ENCODE measurements at regions not wholly inside any gene's neighbourhood (a gene's known extent, or its start where the extent isn't known, plus 50 kb on each side); places are given as distances from the start of the nearest gene placed in this dataset.

DNA sequence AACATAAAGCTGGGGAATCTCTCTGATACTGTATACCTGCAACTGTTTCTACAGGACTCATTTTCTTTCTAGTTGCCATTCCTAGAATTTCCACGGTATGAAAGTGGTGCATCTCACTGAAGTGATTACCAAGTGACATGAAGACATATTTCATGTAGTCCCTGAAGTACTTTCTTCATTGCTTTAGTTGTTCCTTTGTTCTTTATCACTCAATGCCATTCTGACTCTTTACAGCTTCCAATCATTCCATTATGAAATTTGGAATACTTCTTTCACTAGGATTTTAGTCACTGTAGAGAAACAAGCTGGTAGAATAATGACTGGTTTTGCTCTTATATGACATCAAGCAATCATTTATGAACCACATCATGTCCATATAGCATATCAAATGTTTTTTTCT, 645.1 kb downstream of the CDH18 start:
- Histone ChIP-seq H3K27ac (no peak overlapping the region), H3K27me3 (no peaks in the 10 kb centered on the region), H2AFZ (no peak overlapping the region), H3K36me3 (replicated peaks; ENCODE audit: insufficient read depth, low read depth) (no peaks in the 10 kb centered on the region), H3K4me1 (ENCODE audit: insufficient read depth) (no peaks in the 10 kb centered on the region), H4K20me1 (ENCODE audit: insufficient read depth, poor library complexity, severe bottlenecking) (no peaks in the 10 kb centered on the region), H3K4me2 (no peak overlapping the region), H3K79me2 (no peaks in the 10 kb centered on the region), H3K9me2 (replicated peaks; ENCODE audit: insufficient read depth) (no peaks in the 10 kb centered on the region), H3K4me3 (no peak overlapping the region), H3K9me3 (ENCODE audit: low read depth) (no peaks in the 10 kb centered on the region)
- 81% methylated on average over 1 of the region's 1 CpG for WGBS (ENCODE audit: low lambda C conversion rate, missing lambda C conversion rate)
- no peak for DNase-seq (ENCODE audit: low spot score)
- TF ChIP-seq EZH2phosphoT487 (IDR thresholded peaks at IDR 0.05; ENCODE audit: low read depth, severe bottlenecking, unreplicated experiment): no peak
- no peak for TF ChIP-seq EZH2 (IDR thresholded peaks at IDR 0.05; ENCODE audit: borderline replicate concordance)
- TF ChIP-seq, protein P1, sequence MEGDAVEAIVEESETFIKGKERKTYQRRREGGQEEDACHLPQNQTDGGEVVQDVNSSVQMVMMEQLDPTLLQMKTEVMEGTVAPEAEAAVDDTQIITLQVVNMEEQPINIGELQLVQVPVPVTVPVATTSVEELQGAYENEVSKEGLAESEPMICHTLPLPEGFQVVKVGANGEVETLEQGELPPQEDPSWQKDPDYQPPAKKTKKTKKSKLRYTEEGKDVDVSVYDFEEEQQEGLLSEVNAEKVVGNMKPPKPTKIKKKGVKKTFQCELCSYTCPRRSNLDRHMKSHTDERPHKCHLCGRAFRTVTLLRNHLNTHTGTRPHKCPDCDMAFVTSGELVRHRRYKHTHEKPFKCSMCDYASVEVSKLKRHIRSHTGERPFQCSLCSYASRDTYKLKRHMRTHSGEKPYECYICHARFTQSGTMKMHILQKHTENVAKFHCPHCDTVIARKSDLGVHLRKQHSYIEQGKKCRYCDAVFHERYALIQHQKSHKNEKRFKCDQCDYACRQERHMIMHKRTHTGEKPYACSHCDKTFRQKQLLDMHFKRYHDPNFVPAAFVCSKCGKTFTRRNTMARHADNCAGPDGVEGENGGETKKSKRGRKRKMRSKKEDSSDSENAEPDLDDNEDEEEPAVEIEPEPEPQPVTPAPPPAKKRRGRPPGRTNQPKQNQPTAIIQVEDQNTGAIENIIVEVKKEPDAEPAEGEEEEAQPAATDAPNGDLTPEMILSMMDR (IDR thresholded peaks at IDR 0.05; ENCODE audit: poor library complexity): no peak

DNA sequence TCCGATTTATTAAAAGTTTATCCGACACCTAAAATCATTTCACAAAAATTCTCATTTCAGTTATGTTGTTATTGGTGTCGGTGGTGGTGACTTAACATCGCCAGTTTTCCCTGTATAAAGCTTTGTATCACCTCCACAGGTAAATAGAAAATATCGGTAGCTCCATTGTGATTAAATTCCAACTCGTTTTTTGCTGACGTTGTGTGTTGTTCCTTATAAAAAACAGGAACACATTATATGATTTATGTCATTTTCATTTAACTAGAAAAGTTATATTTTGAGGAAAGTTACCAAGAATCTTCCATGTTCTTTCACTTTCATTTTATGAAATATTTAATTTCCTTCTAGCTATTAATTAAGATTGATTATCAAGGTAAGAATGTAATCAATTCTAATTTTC, 635.9 kb downstream of the CDH18 start:
- Histone ChIP-seq H3K4me1 (ENCODE audit: insufficient read depth) (no peaks in the 10 kb centered on the region), H4K20me1 (ENCODE audit: insufficient read depth, poor library complexity, severe bottlenecking) (no peaks in the 10 kb centered on the region), H3K9me2 (replicated peaks; ENCODE audit: insufficient read depth) (no peaks in the 10 kb centered on the region), H3K4me2 (no peak overlapping the region), H3K79me2 (no peaks in the 10 kb centered on the region), H3K27me3 (no peaks in the 10 kb centered on the region), H3K27ac (no peak overlapping the region), H3K4me3 (no peak overlapping the region), H3K36me3 (replicated peaks; ENCODE audit: insufficient read depth, low read depth) (no peaks in the 10 kb centered on the region), H3K9me3 (ENCODE audit: low read depth) (no peaks in the 10 kb centered on the region), H2AFZ (no peak overlapping the region)
- TF ChIP-seq, protein P1 (IDR thresholded peaks at IDR 0.05; ENCODE audit: poor library complexity): no peak
- TF ChIP-seq EZH2phosphoT487 (IDR thresholded peaks at IDR 0.05; ENCODE audit: low read depth, severe bottlenecking, unreplicated experiment) (no peak), EZH2 (IDR thresholded peaks at IDR 0.05; ENCODE audit: borderline replicate concordance) (no peak)
- no peak for DNase-seq (ENCODE audit: low spot score)
- WGBS (ENCODE audit: low lambda C conversion rate, missing lambda C conversion rate): 92% methylated on average over 7 of the region's 7 CpGs

DNA sequence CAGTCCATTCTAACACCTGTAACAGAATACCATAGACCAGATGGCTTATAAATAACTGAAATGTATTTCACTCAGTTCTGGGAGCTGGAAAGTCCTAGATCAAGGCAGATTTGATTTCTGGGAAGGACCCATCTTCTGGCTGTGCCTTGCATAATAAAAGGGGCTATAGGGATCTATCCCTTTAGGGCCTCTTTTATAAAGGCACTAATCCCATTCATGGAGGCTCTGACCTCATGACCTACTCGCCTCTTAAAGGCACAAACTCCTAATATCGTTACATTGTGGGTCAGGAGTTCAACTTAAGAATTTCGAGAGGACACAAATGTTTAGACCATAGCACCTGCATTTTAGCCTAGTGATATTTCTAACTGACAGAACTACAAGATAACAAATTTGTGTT, 619.0 kb downstream of the CDH18 start:
- Histone ChIP-seq H3K27ac (no peak overlapping the region), H4K20me1 (ENCODE audit: insufficient read depth, poor library complexity, severe bottlenecking) (no peaks in the 10 kb centered on the region), H3K4me2 (no peak overlapping the region), H3K4me3 (no peak overlapping the region), H2AFZ (no peak overlapping the region), H3K9me3 (ENCODE audit: low read depth) (no peaks in the 10 kb centered on the region), H3K27me3 (no peaks in the 10 kb centered on the region), H3K4me1 (ENCODE audit: insufficient read depth) (no peaks in the 10 kb centered on the region), H3K36me3 (replicated peaks; ENCODE audit: insufficient read depth, low read depth) (no peaks in the 10 kb centered on the region), H3K79me2 (no peaks in the 10 kb centered on the region), H3K9me2 (replicated peaks; ENCODE audit: insufficient read depth) (no peaks in the 10 kb centered on the region)
- 80% methylated on average over 3 of the region's 3 CpGs for WGBS (ENCODE audit: low lambda C conversion rate, missing lambda C conversion rate)
- no peak for TF ChIP-seq EZH2 (IDR thresholded peaks at IDR 0.05; ENCODE audit: borderline replicate concordance)
- TF ChIP-seq, protein P1 (IDR thresholded peaks at IDR 0.05; ENCODE audit: poor library complexity): no peak
- TF ChIP-seq EZH2phosphoT487 (IDR thresholded peaks at IDR 0.05; ENCODE audit: low read depth, severe bottlenecking, unreplicated experiment): no peak
- no peak for DNase-seq (ENCODE audit: low spot score)

DNA sequence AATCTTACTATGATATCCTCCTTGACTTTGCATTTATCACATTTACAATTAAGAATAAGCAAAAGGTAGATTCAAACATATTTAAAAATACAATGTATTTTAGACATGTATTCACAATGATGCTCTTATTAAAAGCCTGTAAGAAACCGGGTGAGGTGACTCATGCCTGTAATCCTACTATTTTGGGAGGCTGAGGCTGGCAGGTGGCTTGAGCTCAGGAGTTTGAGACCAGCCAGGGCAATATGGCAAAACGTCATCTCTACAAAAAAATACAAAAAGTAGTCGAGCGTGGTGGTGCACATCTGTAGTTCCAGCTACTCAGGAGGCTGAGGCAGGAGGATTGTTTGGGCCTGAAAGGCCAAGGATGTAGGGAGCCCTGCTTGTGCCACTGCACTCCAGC, 618.4 kb downstream of the CDH18 start:
- Histone ChIP-seq H4K20me1 (ENCODE audit: insufficient read depth, poor library complexity, severe bottlenecking) (no peaks in the 10 kb centered on the region), H3K79me2 (no peaks in the 10 kb centered on the region), H3K36me3 (replicated peaks; ENCODE audit: insufficient read depth, low read depth) (no peaks in the 10 kb centered on the region), H2AFZ (no peak overlapping the region), H3K9me2 (replicated peaks; ENCODE audit: insufficient read depth) (no peaks in the 10 kb centered on the region), H3K4me2 (no peak overlapping the region), H3K4me3 (no peak overlapping the region), H3K4me1 (ENCODE audit: insufficient read depth) (no peaks in the 10 kb centered on the region), H3K27ac (no peak overlapping the region), H3K9me3 (ENCODE audit: low read depth) (no peaks in the 10 kb centered on the region), H3K27me3 (no peaks in the 10 kb centered on the region)
- 94% methylated on average over 4 of the region's 4 CpGs for WGBS (ENCODE audit: low lambda C conversion rate, missing lambda C conversion rate)
- no peak for TF ChIP-seq EZH2 (IDR thresholded peaks at IDR 0.05; ENCODE audit: borderline replicate concordance)
- TF ChIP-seq, protein P1 (IDR thresholded peaks at IDR 0.05; ENCODE audit: poor library complexity): no peak
- no peak for TF ChIP-seq EZH2phosphoT487 (IDR thresholded peaks at IDR 0.05; ENCODE audit: low read depth, severe bottlenecking, unreplicated experiment)
- DNase-seq (ENCODE audit: low spot score): no peak
